ENCODE measurements at regions not wholly inside any gene's neighbourhood (a gene's known extent, or its start where the extent isn't known, plus 50 kb on each side); places are given as distances from the start of the nearest gene placed in this dataset.

GRCh38 chr15:62447742-62448141, 282.7 kb upstream of the C2CD4B start:
- no peak overlapping the region for H3K27ac Mint-ChIP-seq (ENCODE audit: unreplicated experiment)
- no peak for DNase-seq
- CTCF ChIA-PET = no interaction called here
- no peaks in the 10 kb centered on the region for H3K9me3 Mint-ChIP-seq (ENCODE audit: low read depth, unreplicated experiment)
- H3K4me3 Mint-ChIP-seq (ENCODE audit: low read depth, unreplicated experiment) = no peak overlapping the region
- no peaks in the 10 kb centered on the region for H3K4me1 Mint-ChIP-seq (ENCODE audit: low read depth, unreplicated experiment)
- BruUV-seq (replicated peaks) = no TSS peak
- no peaks in the 10 kb centered on the region for H3K36me3 Mint-ChIP-seq (ENCODE audit: insufficient read depth, unreplicated experiment)
- TF ChIP-seq CTCF (IDR thresholded peaks at IDR 0.05; ENCODE audit: unreplicated experiment) = no peak
- no peaks in the 10 kb centered on the region for H3K27me3 Mint-ChIP-seq (ENCODE audit: unreplicated experiment)
- intact Hi-C loops (cut with micrococcal nuclease; ENCODE audit: unreplicated experiment) = no loop called here

- Mint-ChIP-seq H3K27me3 (ENCODE audit: unreplicated experiment) (no peaks in the 10 kb centered on the region), H3K9me3 (ENCODE audit: low read depth, unreplicated experiment) (no peaks in the 10 kb centered on the region), H3K27ac (ENCODE audit: unreplicated experiment) (no peak overlapping the region), H3K4me1 (ENCODE audit: low read depth, unreplicated experiment) (no peaks in the 10 kb centered on the region), H3K36me3 (ENCODE audit: insufficient read depth, unreplicated experiment) (no peaks in the 10 kb centered on the region), H3K4me3 (ENCODE audit: low read depth, unreplicated experiment) (no peak overlapping the region)
- CTCF ChIA-PET = no interaction called here
- intact Hi-C loops (cut with micrococcal nuclease; ENCODE audit: unreplicated experiment) = no loop called here
- BruUV-seq (replicated peaks) = no TSS peak
- no peak for DNase-seq
- TF ChIP-seq CTCF (IDR thresholded peaks at IDR 0.05; ENCODE audit: unreplicated experiment) = no peak
These were observed 284.6 kb upstream of the C2CD4B start for GRCh38 chr15:62449638-62450037.

DNA sequence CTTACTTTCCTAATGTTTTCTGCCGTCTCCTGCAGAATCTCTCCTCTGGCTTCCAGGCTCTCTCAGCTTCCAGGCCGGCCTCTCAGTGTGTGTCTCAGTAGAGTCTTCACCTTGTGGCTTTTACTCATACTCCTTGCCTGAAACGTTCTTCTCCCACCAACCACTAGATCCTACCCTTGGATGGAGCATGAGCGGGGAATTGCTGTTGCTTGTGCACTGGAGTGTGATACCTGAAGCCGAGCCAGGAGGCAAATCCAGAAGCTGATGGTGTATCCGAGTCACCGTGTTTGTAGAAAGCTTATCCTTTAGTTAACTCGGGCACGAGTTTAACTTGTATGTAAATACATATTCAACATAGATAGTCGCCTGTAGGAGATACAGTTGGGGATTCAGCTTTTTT, 285.0 kb upstream of the C2CD4B start:
- Mint-ChIP-seq H3K27ac (ENCODE audit: unreplicated experiment) (no peak overlapping the region), H3K36me3 (ENCODE audit: insufficient read depth, unreplicated experiment) (no peaks in the 10 kb centered on the region), H3K27me3 (ENCODE audit: unreplicated experiment) (no peaks in the 10 kb centered on the region), H3K4me1 (ENCODE audit: low read depth, unreplicated experiment) (no peaks in the 10 kb centered on the region), H3K4me3 (ENCODE audit: low read depth, unreplicated experiment) (no peak overlapping the region), H3K9me3 (ENCODE audit: low read depth, unreplicated experiment) (no peaks in the 10 kb centered on the region)
- CTCF ChIA-PET = interaction anchor here (0.7 kb wide), 1 partner anchor 18 kb away, joined by 3 read pairs; no protein-coding TSS in a partner anchor
- TF ChIP-seq CTCF (IDR thresholded peaks at IDR 0.05; ENCODE audit: unreplicated experiment) = no peak
- no peak for DNase-seq
- intact Hi-C loops (cut with micrococcal nuclease; ENCODE audit: unreplicated experiment) = no loop called here
- BruUV-seq (replicated peaks) = no TSS peak

- Mint-ChIP-seq H3K27me3 (ENCODE audit: unreplicated experiment) (peaks cover 5% of the 10 kb centered on the region), H3K4me3 (ENCODE audit: low read depth, unreplicated experiment) (no peak overlapping the region), H3K4me1 (ENCODE audit: low read depth, unreplicated experiment) (no peaks in the 10 kb centered on the region), H3K27ac (ENCODE audit: unreplicated experiment) (no peak overlapping the region), H3K9me3 (ENCODE audit: low read depth, unreplicated experiment) (no peaks in the 10 kb centered on the region), H3K36me3 (ENCODE audit: insufficient read depth, unreplicated experiment) (no peaks in the 10 kb centered on the region)
- DNase-seq = no peak
- CTCF ChIA-PET = no interaction called here
- intact Hi-C loops (cut with micrococcal nuclease; ENCODE audit: unreplicated experiment) = no loop called here
- BruUV-seq (replicated peaks) = no TSS peak
- TF ChIP-seq CTCF (IDR thresholded peaks at IDR 0.05; ENCODE audit: unreplicated experiment) = no peak
These were observed 286.9 kb upstream of the C2CD4B start for GRCh38 chr15:62452026-62452425.

All from Calu3 (cell line).